PC-3 (cell line): ENCODE measurements at regions not wholly inside any gene's neighbourhood (a gene's known extent, or its start where the extent isn't known, plus 50 kb on each side); places are given as distances from the start of the nearest gene placed in this dataset.

Source experiments
- ATAC-seq: fragments of 200-7000 bp; cut with Tn5 transposase; 2 replicates; pipeline ENCODE4 v1.9.1; 2020; ENCODE audit warnings: mild to moderate bottlenecking, moderate library complexity
- BruUV-seq: library from RNA; stranded (reverse); fragments of 400-500 nt; replicated peaks from 2 replicates; lab custom pipeline; 2021; lab: Mats Ljungman, UMichigan
- CTCF ChIA-PET: fragments of 300-600 bp; sonication (Branson Sonifier 250); formaldehyde crosslinking; loops from one replicate; lab custom pipeline; 2022; ENCODE audit warnings: antibody characterized with exemption; lab: Charles Lee
- POLR2A ChIA-PET: fragments of 300-600 bp; sonication (Branson Sonifier 250); formaldehyde crosslinking; loops from one replicate; lab custom pipeline; 2022; ENCODE audit warnings: antibody characterized with exemption; ENCODE audit not compliant: unreplicated experiment; lab: Charles Lee
- DNase-seq: peaks from one replicate; pipeline ENCODE4 v3.0.0-alpha.2; 2015
- H2AFZ ChIP-seq: fragments of 300-600 bp; sonication (generic); 2 replicates; pipeline ENCODE4 v1.6.0; 2016; ENCODE audit warnings: antibody characterized with exemption, low read length
- H3F3A ChIP-seq: fragments of 300-600 bp; sonication (generic); one replicate; pipeline ENCODE4 v1.6.0; 2017; ENCODE audit warnings: antibody characterized with exemption, low read length, control low read depth, mild to moderate bottlenecking; ENCODE audit not compliant: unreplicated experiment
- H3K27ac ChIP-seq: fragments of 300-600 bp; sonication (generic); 2 replicates; pipeline ENCODE4 v1.5.1; 2016; ENCODE audit warnings: mild to moderate bottlenecking, low read length
- H3K27me3 ChIP-seq: fragments of 300-600 bp; sonication (generic); 2 replicates; pipeline ENCODE4 v1.6.1; 2016; ENCODE audit warnings: low read length, mixed read lengths
- H3K36me3 ChIP-seq: fragments of 300-600 bp; sonication (generic); 2 replicates; pipeline ENCODE4 v1.6.1; 2016; ENCODE audit warnings: low read depth, mixed run types, low read length, mixed read lengths
- H3K4me1 ChIP-seq: fragments of 300-600 bp; sonication (generic); 2 replicates; pipeline ENCODE4 v1.5.1; 2016; ENCODE audit warnings: low read length; ENCODE audit not compliant: insufficient read depth
- H3K4me2 ChIP-seq: fragments of 300-600 bp; sonication (generic); 2 replicates; pipeline ENCODE4 v1.6.0; 2016; ENCODE audit warnings: low read length
- H3K4me3 ChIP-seq: fragments of 300-600 bp; sonication (generic); 2 replicates; pipeline ENCODE4 v1.5.1; 2016; ENCODE audit warnings: mild to moderate bottlenecking, low read length, mixed read lengths
- H3K79me2 ChIP-seq: fragments of 300-600 bp; sonication (generic); 2 replicates; pipeline ENCODE4 v1.6.1; 2017; ENCODE audit warnings: low read length, mixed read lengths
- H3K9ac ChIP-seq: fragments of 300-600 bp; sonication (generic); 2 replicates; pipeline ENCODE4 v1.6.0; 2016; ENCODE audit warnings: mild to moderate bottlenecking, low read length
- H3K9me2 ChIP-seq: fragments of 300-600 bp; sonication (generic); replicated peaks from 2 replicates; pipeline ENCODE4 v1.6.1; 2016; ENCODE audit warnings: mixed run types, low read length, mixed read lengths
- H3K9me3 ChIP-seq: fragments of 300-600 bp; sonication (generic); 2 replicates; pipeline ENCODE4 v1.6.1; 2016; ENCODE audit warnings: low read length, mixed read lengths
- H4K20me1 ChIP-seq: fragments of 300-600 bp; sonication (generic); 2 replicates; pipeline ENCODE4 v1.6.1; 2016; ENCODE audit warnings: low read length, mixed read lengths
- CTCF ChIP-seq: fragments of 300-600 bp; sonication (generic); conservative IDR thresholded peaks from 2 replicates; pipeline ENCODE4 v1.5.1; 2017; ENCODE audit warnings: antibody characterized with exemption, low read depth, mild to moderate bottlenecking, low read length
- EZH2 ChIP-seq: fragments of 300-600 bp; sonication (generic); IDR thresholded peaks from one replicate; pipeline ENCODE4 v1.6.1; 2017; ENCODE audit warnings: antibody characterized with exemption, mild to moderate bottlenecking, low read length; ENCODE audit not compliant: unreplicated experiment
- EZH2phosphoT487 ChIP-seq: fragments of 300-600 bp; sonication (generic); IDR thresholded peaks from 2 replicates; pipeline ENCODE4 v1.6.1; 2018; ENCODE audit warnings: mild to moderate bottlenecking, antibody characterized with exemption, low read length, borderline replicate concordance
- intact Hi-C: fragments of 100-400 bp; cut with micrococcal nuclease; formaldehyde crosslinking; loops from 2 replicates; pipeline ENCODE4 v1.9.0; 2023

- Histone ChIP-seq H3K36me3 (no peaks in the 10 kb centered on the region), H3K4me2 (no peak overlapping the region), H3K27me3 (no peaks in the 10 kb centered on the region), H4K20me1 (no peaks in the 10 kb centered on the region), H3K4me1 (peaks cover 4% of the 10 kb centered on the region; the same call in 1 of the 2 replicates), H3K9ac (no peak overlapping the region), H3K79me2 (no peaks in the 10 kb centered on the region), H3K4me3 (no peak overlapping the region), H3K27ac (no peak overlapping the region), H2AFZ (no peak overlapping the region), H3F3A (no peaks in the 10 kb centered on the region), H3K9me3 (no peaks in the 10 kb centered on the region), H3K9me2 (no peaks in the 10 kb centered on the region)
- ChIA-PET CTCF (no interaction called here), POLR2A (no interaction called here)
- intact Hi-C loops: no loop called here
- no TSS peak for BruUV-seq
- DNase-seq (no peak), ATAC-seq (no peak)
- TF ChIP-seq EZH2 (no peak), CTCF (no peak), EZH2phosphoT487 (no peak)
Measured at GRCh38 chr4:111480510-111480909, 664.7 kb upstream of the FAM241A start.

GRCh38 chr4:111483375-111484169 lies 661.7 kb upstream of the FAM241A start:
- Histone ChIP-seq H2AFZ (no peak overlapping the region), H3K4me2 (no peak overlapping the region), H3K79me2 (no peaks in the 10 kb centered on the region), H3K9ac (no peak overlapping the region), H3K4me1 (no peaks in the 10 kb centered on the region), H3K36me3 (no peaks in the 10 kb centered on the region), H4K20me1 (no peaks in the 10 kb centered on the region), H3K27ac (no peak overlapping the region), H3K27me3 (no peaks in the 10 kb centered on the region), H3K4me3 (no peak overlapping the region), H3K9me3 (no peaks in the 10 kb centered on the region), H3K9me2 (no peaks in the 10 kb centered on the region), H3F3A (no peaks in the 10 kb centered on the region)
- intact Hi-C loops: no loop called here
- no TSS peak for BruUV-seq
- ATAC-seq (no peak), DNase-seq (no peak)
- CTCF ChIA-PET: no interaction called here
- POLR2A ChIA-PET: no interaction called here
- TF ChIP-seq CTCF (no peak), EZH2phosphoT487 (no peak), EZH2 (no peak)

GRCh38 chr4:111492496-111492895 lies 652.8 kb upstream of the FAM241A start:
- no peak overlapping the region for H3K9ac ChIP-seq
- no TSS peak for BruUV-seq

More at GRCh38 chr4:111492496-111492895, 652.8 kb upstream of the FAM241A start:
- no peaks in the 10 kb centered on the region for H3K36me3 ChIP-seq
- no peaks in the 10 kb centered on the region for H4K20me1 ChIP-seq
- H3K79me2 ChIP-seq: no peaks in the 10 kb centered on the region
- POLR2A ChIA-PET: no interaction called here
- no peaks in the 10 kb centered on the region for H3K9me3 ChIP-seq
- no peaks in the 10 kb centered on the region for H3K9me2 ChIP-seq
- no peak for DNase-seq
- no peak overlapping the region for H3K4me3 ChIP-seq
- H3K4me2 ChIP-seq: no peak overlapping the region
- no peaks in the 10 kb centered on the region for H3K27me3 ChIP-seq
- H3F3A ChIP-seq: no peaks in the 10 kb centered on the region
- intact Hi-C loops: loop anchor here (5.0 kb wide), 1 partner anchor 110 kb away; no protein-coding TSS in a partner anchor
- H3K27ac ChIP-seq: no peak overlapping the region
- no peaks in the 10 kb centered on the region for H3K4me1 ChIP-seq
- H2AFZ ChIP-seq: no peak overlapping the region
- no peak for TF ChIP-seq CTCF
- TF ChIP-seq EZH2: no peak
- no peak for TF ChIP-seq EZH2phosphoT487
- CTCF ChIA-PET: no interaction called here
- no peak for ATAC-seq
